DND-41 (cell line): ENCODE measurements at regions not wholly inside any gene's neighbourhood (a gene's known extent, or its start where the extent isn't known, plus 50 kb on each side); places are given as distances from the start of the nearest gene placed in this dataset.

ENCODE experiments used
- ATAC-seq: fragments of 200-7000 bp; cut with Tn5 transposase; 3 replicates; pipeline ENCODE4 v1.9.1; 2021; ENCODE audit warnings: low read depth; ENCODE audit not compliant: insufficient read depth
- DNase-seq: peaks from one replicate; pipeline ENCODE4 v3.0.0-alpha.2; 2020
- H2AFZ ChIP-seq: 2 replicates; pipeline ENCODE4 v1.6.0; 2012; ENCODE audit warnings: low read depth, low read length
- H3K27ac ChIP-seq: 2 replicates; pipeline ENCODE4 v1.5.1; 2012; ENCODE audit warnings: low read length, inconsistent platforms
- H3K27me3 ChIP-seq: fragments of 200-600 bp; sonication (generic); 2 replicates; pipeline ENCODE4 v1.6.0; 2012; ENCODE audit warnings: low read length, mild to moderate bottlenecking, inconsistent platforms; ENCODE audit not compliant: insufficient read depth, poor library complexity
- H3K36me3 ChIP-seq: 2 replicates; pipeline ENCODE4 v1.5.1; 2012; ENCODE audit warnings: low read length, inconsistent platforms; ENCODE audit not compliant: insufficient read depth
- H3K4me1 ChIP-seq: 2 replicates; pipeline ENCODE4 v1.5.1; 2012; ENCODE audit warnings: mild to moderate bottlenecking, low read length; ENCODE audit not compliant: insufficient read depth
- H3K4me2 ChIP-seq: 2 replicates; pipeline ENCODE4 v1.6.0; 2012; ENCODE audit warnings: mild to moderate bottlenecking, moderate library complexity, low read length, inconsistent platforms; ENCODE audit not compliant: insufficient read depth
- H3K4me3 ChIP-seq, 2 experiments: fragments of 200-600 bp in 1 of 2; shearing (Covaris generic) in 1 of 2; 2 replicates each; pipeline ENCODE4 v1.5.1; 2012 to 2016; ENCODE audit warnings: inconsistent platforms in 2 of 2, low read length in 2 of 2, mild to moderate bottlenecking in 2 of 2, low read depth in 1 of 2, moderate library complexity in 1 of 2
- H3K79me2 ChIP-seq: 2 replicates; pipeline ENCODE4 v1.6.0; 2012; ENCODE audit warnings: low read length, inconsistent platforms; ENCODE audit not compliant: insufficient read depth
- H3K9ac ChIP-seq: 2 replicates; pipeline ENCODE4 v1.6.0; 2012; ENCODE audit warnings: low read depth, mild to moderate bottlenecking, inconsistent platforms, low read length, moderate library complexity
- H3K9me3 ChIP-seq: 2 replicates; pipeline ENCODE4 v1.5.1; 2012; ENCODE audit warnings: low read length, moderate library complexity, mild to moderate bottlenecking, inconsistent platforms; ENCODE audit not compliant: insufficient read depth, severe bottlenecking
- H4K20me1 ChIP-seq: 2 replicates; pipeline ENCODE4 v1.6.0; 2012; ENCODE audit warnings: low read length; ENCODE audit not compliant: insufficient read depth
- EZH2 ChIP-seq: IDR thresholded peaks from 3 replicates; pipeline ENCODE4 v1.6.1; 2012; ENCODE audit warnings: borderline replicate concordance, low read depth, mild to moderate bottlenecking, moderate library complexity, low read length, inconsistent platforms; ENCODE audit not compliant: severe bottlenecking
- TF ChIP-seq, protein P1 (sequence below): IDR thresholded peaks from 2 replicates; pipeline ENCODE4 v1.5.1; 2012; ENCODE audit warnings: borderline replicate concordance, low read length, moderate library complexity, mild to moderate bottlenecking; ENCODE audit not compliant: poor library complexity, severe bottlenecking; ENCODE audit errors: extremely low read depth

DNA sequence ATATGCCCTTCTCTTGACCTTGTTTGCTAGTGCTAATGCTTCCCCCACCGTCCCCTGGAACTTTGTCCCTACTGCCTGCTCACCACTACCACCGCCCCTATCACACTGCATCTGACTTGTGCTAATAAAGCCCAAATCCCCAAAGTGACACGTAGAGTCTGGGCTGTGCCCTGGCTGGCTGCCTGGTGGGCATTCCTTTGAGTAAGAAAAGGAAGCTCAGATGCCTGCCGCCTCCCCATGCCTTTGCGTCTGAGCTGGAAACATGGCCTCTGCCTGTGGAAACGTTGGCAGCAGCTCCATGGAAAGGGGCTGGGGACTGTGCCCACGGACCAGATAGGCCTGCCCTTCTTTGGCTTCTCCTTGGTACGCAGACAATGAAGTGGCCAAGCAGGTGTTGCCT lies 138.3 kb downstream of the CYP26A1 start:
- no peak for ATAC-seq
- Histone ChIP-seq H3K27me3 (peaks cover 5% of the 10 kb centered on the region), H2AFZ (no peak overlapping the region), H3K79me2 (no peaks in the 10 kb centered on the region), H3K4me1 (no peaks in the 10 kb centered on the region), H3K36me3 (no peaks in the 10 kb centered on the region), H3K9ac (no peak overlapping the region), H3K27ac (no peak overlapping the region), H3K4me3 (no peak overlapping the region), H4K20me1 (no peaks in the 10 kb centered on the region), H3K9me3 (no peaks in the 10 kb centered on the region), H3K4me2 (no peak overlapping the region)
- no peak for TF ChIP-seq EZH2
- TF ChIP-seq, protein P1, sequence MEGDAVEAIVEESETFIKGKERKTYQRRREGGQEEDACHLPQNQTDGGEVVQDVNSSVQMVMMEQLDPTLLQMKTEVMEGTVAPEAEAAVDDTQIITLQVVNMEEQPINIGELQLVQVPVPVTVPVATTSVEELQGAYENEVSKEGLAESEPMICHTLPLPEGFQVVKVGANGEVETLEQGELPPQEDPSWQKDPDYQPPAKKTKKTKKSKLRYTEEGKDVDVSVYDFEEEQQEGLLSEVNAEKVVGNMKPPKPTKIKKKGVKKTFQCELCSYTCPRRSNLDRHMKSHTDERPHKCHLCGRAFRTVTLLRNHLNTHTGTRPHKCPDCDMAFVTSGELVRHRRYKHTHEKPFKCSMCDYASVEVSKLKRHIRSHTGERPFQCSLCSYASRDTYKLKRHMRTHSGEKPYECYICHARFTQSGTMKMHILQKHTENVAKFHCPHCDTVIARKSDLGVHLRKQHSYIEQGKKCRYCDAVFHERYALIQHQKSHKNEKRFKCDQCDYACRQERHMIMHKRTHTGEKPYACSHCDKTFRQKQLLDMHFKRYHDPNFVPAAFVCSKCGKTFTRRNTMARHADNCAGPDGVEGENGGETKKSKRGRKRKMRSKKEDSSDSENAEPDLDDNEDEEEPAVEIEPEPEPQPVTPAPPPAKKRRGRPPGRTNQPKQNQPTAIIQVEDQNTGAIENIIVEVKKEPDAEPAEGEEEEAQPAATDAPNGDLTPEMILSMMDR, result no peak
- DNase-seq, result no peak

DNA sequence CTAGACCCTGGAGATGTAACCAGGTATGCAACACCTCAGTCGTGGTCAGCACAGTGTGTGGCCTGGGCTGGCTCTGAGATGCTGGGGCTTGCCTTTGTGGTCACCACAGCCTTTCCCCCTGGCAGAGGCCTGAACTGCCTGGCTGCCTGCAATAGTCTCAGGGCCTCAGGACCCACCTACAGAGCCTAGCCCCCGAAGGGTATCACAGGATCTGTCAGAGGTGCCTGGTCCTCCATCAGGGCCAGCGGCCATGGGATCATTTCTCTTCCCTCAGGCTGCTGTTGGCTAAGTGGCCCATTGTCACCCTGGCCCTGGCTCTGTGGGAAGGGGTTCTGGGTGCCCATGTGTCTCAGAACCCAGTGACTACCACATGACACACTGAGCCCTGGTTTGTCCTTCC lies 141.6 kb downstream of the CYP26A1 start:
- Histone ChIP-seq H3K4me2 (no peak overlapping the region), H4K20me1 (no peaks in the 10 kb centered on the region), H3K27ac (no peak overlapping the region), H2AFZ (no peak overlapping the region), H3K79me2 (no peaks in the 10 kb centered on the region), H3K9me3 (no peaks in the 10 kb centered on the region), H3K4me3 (no peak overlapping the region), H3K9ac (no peak overlapping the region), H3K4me1 (no peaks in the 10 kb centered on the region), H3K27me3 (peaks cover 8% of the 10 kb centered on the region), H3K36me3 (no peaks in the 10 kb centered on the region)
- ATAC-seq, result no peak
- DNase-seq, result no peak
- no peak for TF ChIP-seq EZH2
- TF ChIP-seq, protein P1, result no peak

DNA sequence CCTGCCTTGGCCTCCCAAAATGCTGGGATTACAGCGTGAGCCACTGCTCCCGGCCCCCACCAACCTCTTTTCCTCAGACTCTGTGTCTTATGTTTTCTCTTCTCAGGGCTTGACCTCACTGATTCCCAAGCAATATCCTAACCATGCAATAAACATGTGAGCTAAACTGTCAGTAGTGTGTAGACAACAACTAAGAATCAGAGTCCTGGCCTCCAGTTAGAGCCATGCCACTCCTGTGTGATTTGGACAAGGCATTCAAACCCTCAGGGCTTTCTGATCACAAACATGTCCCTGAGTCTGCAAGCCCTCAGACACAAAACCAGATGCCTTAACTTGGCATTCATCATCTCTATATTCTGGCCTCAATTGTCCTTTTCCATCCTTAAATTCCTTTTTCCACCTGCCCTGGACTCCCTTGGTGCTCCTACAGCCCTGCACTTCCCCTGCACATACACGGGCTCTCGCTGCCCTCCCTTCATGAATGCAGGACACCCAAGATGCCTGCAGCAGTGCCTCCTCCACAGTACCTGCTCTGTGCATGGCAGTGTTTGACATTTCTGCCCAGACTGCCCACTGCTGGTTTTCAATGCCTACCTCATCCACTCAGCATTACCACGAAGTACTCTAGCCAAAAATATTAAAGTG lies 142.8 kb downstream of the CYP26A1 start:
- Histone ChIP-seq H4K20me1 (no peaks in the 10 kb centered on the region), H3K4me1 (no peaks in the 10 kb centered on the region), H3K27me3 (peaks cover 8% of the 10 kb centered on the region), H3K4me2 (no peak overlapping the region), H2AFZ (no peak overlapping the region), H3K4me3 (no peak overlapping the region), H3K27ac (no peak overlapping the region), H3K9me3 (no peaks in the 10 kb centered on the region), H3K36me3 (no peaks in the 10 kb centered on the region), H3K79me2 (no peaks in the 10 kb centered on the region), H3K9ac (no peak overlapping the region)
- no peak for ATAC-seq
- DNase-seq, result no peak
- TF ChIP-seq EZH2, result no peak
- TF ChIP-seq, protein P1, result no peak
